ENCODE measurements at regions not wholly inside any gene's neighbourhood (a gene's known extent, or its start where the extent isn't known, plus 50 kb on each side); places are given as distances from the start of the nearest gene placed in this dataset.

GRCh38 chr10:84824525-84824924 is 496.1 kb downstream of the CCSER2 start:
- Histone ChIP-seq H3K9ac (ENCODE audit: low read length) (no peak overlapping the region), H3F3A (ENCODE audit: insufficient read depth) (no peaks in the 10 kb centered on the region), H3K4me3 (ENCODE audit: insufficient read depth, low read length, poor library complexity, severe bottlenecking) (no peak overlapping the region), H3K4me2 (ENCODE audit: low read depth, low read length, poor library complexity, severe bottlenecking) (no peak overlapping the region), H3K36me3 (ENCODE audit: low read length) (no peaks in the 10 kb centered on the region), H4K20me1 (ENCODE audit: low read depth, low read length) (no peaks in the 10 kb centered on the region), H3K9me2 (replicated peaks; ENCODE audit: insufficient read depth, low read length) (no peaks in the 10 kb centered on the region), H3K27ac (ENCODE audit: low read depth, low read length) (no peak overlapping the region), H3K9me3 (ENCODE audit: insufficient read depth, low read length) (no peaks in the 10 kb centered on the region), H2AFZ (ENCODE audit: low read depth, low read length, severe bottlenecking) (no peak overlapping the region), H3K27me3 (ENCODE audit: low read length) (no peaks in the 10 kb centered on the region), H3K79me2 (ENCODE audit: insufficient read depth, low read length) (no peaks in the 10 kb centered on the region)
- TF ChIP-seq EZH2phosphoT487 (conservative IDR thresholded peaks at IDR 0.05; ENCODE audit: low read length) (no peak), CTCF (IDR thresholded peaks at IDR 0.05; ENCODE audit: insufficient read depth, low read length, poor library complexity, severe bottlenecking) (no peak)

GRCh38 chr10:84825330-84825729 is 496.9 kb downstream of the CCSER2 start:
- TF ChIP-seq CTCF (IDR thresholded peaks at IDR 0.05; ENCODE audit: insufficient read depth, low read length, poor library complexity, severe bottlenecking) (no peak), EZH2phosphoT487 (conservative IDR thresholded peaks at IDR 0.05; ENCODE audit: low read length) (no peak)
- H2AFZ ChIP-seq (ENCODE audit: low read depth, low read length, severe bottlenecking), result no peak overlapping the region

GRCh38 chr10:84826704-84827103 is 498.3 kb downstream of the CCSER2 start:
- no peaks in the 10 kb centered on the region for H4K20me1 ChIP-seq (ENCODE audit: low read depth, low read length)
- no peaks in the 10 kb centered on the region for H3K9me2 ChIP-seq (replicated peaks; ENCODE audit: insufficient read depth, low read length)
- no peaks in the 10 kb centered on the region for H3K36me3 ChIP-seq (ENCODE audit: low read length)
- H3K9me3 ChIP-seq (ENCODE audit: insufficient read depth, low read length), result no peaks in the 10 kb centered on the region
- no peaks in the 10 kb centered on the region for H3K27me3 ChIP-seq (ENCODE audit: low read length)
- no peak overlapping the region for H3K27ac ChIP-seq (ENCODE audit: low read depth, low read length)
- H3K79me2 ChIP-seq (ENCODE audit: insufficient read depth, low read length), result no peaks in the 10 kb centered on the region
- no peak overlapping the region for H2AFZ ChIP-seq (ENCODE audit: low read depth, low read length, severe bottlenecking)
- H3K4me3 ChIP-seq (ENCODE audit: insufficient read depth, low read length, poor library complexity, severe bottlenecking), result no peak overlapping the region
- no peak overlapping the region for H3K9ac ChIP-seq (ENCODE audit: low read length)
- TF ChIP-seq CTCF (IDR thresholded peaks at IDR 0.05; ENCODE audit: insufficient read depth, low read length, poor library complexity, severe bottlenecking) (no peak), EZH2phosphoT487 (conservative IDR thresholded peaks at IDR 0.05; ENCODE audit: low read length) (no peak)
- no peak overlapping the region for H3K4me2 ChIP-seq (ENCODE audit: low read depth, low read length, poor library complexity, severe bottlenecking)
- no peaks in the 10 kb centered on the region for H3F3A ChIP-seq (ENCODE audit: insufficient read depth)

More at GRCh38 chr10:84825330-84825729, 496.9 kb downstream of the CCSER2 start:
- Histone ChIP-seq H3K27ac (ENCODE audit: low read depth, low read length) (no peak overlapping the region), H3F3A (ENCODE audit: insufficient read depth) (no peaks in the 10 kb centered on the region), H3K9me3 (ENCODE audit: insufficient read depth, low read length) (no peaks in the 10 kb centered on the region), H3K4me3 (ENCODE audit: insufficient read depth, low read length, poor library complexity, severe bottlenecking) (no peak overlapping the region), H4K20me1 (ENCODE audit: low read depth, low read length) (no peaks in the 10 kb centered on the region), H3K27me3 (ENCODE audit: low read length) (no peaks in the 10 kb centered on the region), H3K4me2 (ENCODE audit: low read depth, low read length, poor library complexity, severe bottlenecking) (no peak overlapping the region), H3K9me2 (replicated peaks; ENCODE audit: insufficient read depth, low read length) (no peaks in the 10 kb centered on the region), H3K79me2 (ENCODE audit: insufficient read depth, low read length) (no peaks in the 10 kb centered on the region), H3K36me3 (ENCODE audit: low read length) (no peaks in the 10 kb centered on the region), H3K9ac (ENCODE audit: low read length) (no peak overlapping the region)
